ENCODE measurements at regions not wholly inside any gene's neighbourhood (a gene's known extent, or its start where the extent isn't known, plus 50 kb on each side); places are given as distances from the start of the nearest gene placed in this dataset.

- DNase-seq (ENCODE audit: low read depth in 1 of 2, low spot score in 1 of 2), result no peak
These were observed 183.6 kb upstream of the MGAT5 start for GRCh38 chr2:134070281-134070741.

- DNase-seq (ENCODE audit: low read depth in 1 of 2, low spot score in 1 of 2), result no peak
These were observed 181.5 kb upstream of the MGAT5 start for GRCh38 chr2:134072341-134072740.

DNA sequence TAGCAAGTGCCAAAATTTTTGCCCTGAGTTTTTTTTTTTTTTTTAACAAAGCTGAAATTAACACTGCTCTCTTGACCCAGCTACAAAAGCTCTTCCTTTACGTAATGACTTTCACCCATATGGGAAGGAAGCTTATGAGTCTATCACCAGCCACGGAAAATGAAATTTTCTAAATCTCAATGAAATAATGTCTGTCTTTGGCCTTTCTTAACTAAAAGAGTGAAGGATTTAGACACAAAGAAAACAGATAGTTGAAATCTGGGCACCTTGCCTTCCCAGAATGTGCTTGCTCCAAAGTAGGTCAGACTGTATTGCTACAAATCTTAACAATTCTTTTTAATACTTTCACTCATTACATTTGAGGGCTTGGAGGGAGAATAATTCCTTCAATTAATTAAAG is 180.8 kb upstream of the MGAT5 start:
- no peak for DNase-seq (ENCODE audit: low read depth in 1 of 2, low spot score in 1 of 2)

GRCh38 chr2:134074619-134075018 is 179.3 kb upstream of the MGAT5 start:
- no peak for DNase-seq (ENCODE audit: low read depth in 1 of 2, low spot score in 1 of 2)

DNA sequence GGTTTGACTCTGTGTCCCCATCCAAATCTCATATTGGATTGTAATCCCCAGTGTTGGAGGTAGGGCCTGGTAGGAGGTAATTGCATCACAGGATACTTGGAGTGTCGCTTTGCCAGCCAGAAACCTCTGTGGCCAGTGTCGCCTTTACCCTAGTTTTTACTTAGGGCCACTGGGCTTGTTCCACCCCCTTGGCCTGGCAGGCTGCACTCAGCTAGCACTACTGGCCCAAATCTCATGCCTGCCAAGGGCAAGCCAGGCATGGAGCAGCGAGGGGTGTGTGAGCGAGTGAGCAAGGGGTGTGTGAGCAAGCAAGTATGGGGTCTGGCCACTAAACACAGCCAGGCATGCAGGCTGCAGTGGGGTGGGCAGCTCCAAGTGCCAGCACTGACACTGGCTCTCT is 178.7 kb upstream of the MGAT5 start:
- DNase-seq (ENCODE audit: low read depth in 1 of 2, low spot score in 1 of 2), result no peak

DNA sequence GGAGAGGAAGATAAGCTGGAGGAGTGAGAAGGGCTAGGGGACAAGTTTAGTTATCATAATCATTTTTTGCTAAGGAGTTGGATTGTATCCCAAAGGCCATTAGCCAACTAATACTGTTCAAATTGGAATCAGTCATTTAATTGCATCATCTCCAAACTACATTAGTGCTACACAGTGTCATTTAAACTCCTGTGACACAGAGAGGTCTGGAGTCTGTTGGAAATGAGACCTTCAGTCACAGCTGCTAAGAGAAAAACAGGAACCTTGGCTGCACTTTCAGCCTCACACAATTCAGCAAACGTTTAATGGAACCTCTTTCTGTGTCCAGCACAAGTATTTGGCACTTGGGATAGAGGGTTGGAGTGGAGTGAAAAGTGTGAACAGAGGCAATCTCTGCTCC is 175.5 kb upstream of the MGAT5 start:
- no peak for DNase-seq (ENCODE audit: low read depth in 1 of 2, low spot score in 1 of 2)

GRCh38 chr2:134079373-134079772 is 174.5 kb upstream of the MGAT5 start:
- no peak for DNase-seq (ENCODE audit: low read depth in 1 of 2, low spot score in 1 of 2)

- DNase-seq (ENCODE audit: low read depth in 1 of 2, low spot score in 1 of 2), result no peak
These were observed 173.3 kb upstream of the MGAT5 start for GRCh38 chr2:134080386-134081089.

DNA sequence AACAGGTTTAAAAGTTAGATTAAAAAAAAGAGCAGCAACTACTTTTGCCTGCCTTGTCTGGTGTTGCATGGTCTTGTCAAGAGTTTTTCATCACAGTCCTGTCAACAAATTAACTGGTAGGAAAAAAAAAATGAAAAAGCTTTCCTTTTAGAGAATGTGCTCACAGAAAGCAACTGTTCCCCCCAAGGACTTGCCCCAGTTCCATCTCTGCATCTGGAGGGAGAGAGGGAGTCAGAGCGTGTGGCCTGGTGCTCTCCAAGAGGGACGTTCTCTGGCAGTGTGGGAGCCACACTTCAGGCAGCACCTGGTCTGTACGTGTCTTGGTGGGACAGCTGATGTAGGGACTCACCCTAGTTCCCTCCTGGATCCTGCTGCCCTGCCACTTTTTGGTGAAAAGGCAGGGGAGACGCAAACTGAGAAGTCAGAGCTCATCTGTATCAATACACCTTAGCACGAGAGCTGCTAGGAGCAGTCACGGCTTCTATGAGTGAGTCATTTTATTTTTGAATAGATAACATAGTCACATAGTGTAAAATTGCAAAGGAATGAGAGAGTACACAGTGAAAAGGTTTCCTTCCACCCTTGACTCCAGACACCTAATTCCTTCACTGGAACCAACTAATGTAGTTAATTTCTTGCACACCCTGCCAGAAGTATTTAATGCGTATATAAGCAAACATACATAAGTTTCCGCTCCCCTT is 172.5 kb upstream of the MGAT5 start:
- no peak for DNase-seq (ENCODE audit: low read depth in 1 of 2, low spot score in 1 of 2)

DNA sequence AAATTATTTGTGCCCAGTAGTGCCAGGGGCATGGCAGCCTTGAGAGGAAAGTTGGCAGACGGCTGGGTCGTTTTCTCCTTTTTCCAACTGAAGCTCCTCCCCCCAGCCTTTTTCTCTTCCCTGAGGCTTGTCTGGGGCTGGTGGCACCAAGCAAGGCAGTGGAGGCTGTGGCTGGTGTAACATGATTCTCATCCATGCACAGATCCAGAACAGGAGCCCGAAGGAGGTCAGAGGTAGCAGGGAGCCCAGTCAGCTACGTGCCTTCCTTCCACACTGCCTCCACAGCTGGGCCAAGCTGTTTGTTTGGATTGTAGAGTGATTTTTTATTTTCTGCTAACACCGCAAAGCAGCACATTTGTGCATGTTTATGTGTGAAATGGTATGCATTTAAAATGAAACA is 170.3 kb upstream of the MGAT5 start:
- no peak for DNase-seq (ENCODE audit: low read depth in 1 of 2, low spot score in 1 of 2)

DNA sequence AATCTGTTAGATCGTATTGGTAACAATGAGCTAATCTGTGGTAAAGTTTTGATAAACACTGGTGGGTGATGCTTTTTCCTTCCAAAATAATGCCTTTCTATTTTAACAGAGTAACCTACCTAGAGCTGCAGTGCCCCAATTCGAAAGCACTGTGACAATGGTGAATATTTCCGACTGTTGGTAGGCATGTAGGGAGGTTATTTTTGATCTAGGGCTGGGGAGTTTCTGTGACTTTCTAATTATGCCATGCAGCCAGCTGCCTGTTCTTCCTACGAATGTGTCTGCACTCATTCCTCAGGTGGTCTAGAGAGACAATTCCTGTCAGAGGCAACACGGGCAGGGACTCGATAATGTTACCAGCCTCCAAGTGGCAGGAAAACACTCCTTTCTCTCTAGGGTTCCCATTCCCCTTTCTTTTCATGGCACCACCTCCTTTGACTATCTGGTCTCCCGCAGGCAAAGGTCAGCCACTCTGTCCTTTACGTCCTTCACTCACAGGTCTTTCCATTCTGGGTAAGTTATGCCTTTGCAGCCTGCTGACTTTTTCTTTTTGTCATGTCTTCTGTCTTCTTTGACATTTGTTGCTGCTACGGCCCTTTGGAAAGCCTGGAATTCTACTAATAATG is 167.2 kb upstream of the MGAT5 start:
- DNase-seq (ENCODE audit: low read depth in 1 of 2, low spot score in 1 of 2), result no peak

DNA sequence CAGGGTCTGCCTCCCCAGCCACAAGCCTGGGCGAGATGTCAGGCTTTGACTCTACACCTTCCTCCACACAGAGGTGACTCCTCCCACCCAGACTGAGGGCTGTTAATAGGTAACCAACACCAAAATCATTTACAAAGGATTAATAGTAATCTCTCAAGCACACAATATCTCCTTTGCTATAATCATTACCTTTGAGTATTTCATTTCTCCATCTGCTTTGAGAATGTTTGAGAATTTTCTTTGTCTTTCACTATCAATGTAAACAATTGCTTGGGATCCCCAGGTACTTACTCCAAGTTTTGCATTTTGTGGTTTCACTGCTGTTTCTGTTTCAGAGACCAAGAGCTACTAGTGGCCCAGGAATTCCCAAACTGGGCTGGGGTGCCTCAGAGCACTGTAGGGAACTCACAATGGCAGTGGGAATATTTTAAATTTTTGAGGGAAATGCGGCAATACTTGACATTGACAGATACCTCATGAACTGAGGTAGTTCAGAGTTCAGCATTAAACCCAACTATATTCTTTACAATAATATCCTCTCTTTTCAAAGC is 166.4 kb upstream of the MGAT5 start:
- no peak for DNase-seq (ENCODE audit: low read depth in 1 of 2, low spot score in 1 of 2)

DNA sequence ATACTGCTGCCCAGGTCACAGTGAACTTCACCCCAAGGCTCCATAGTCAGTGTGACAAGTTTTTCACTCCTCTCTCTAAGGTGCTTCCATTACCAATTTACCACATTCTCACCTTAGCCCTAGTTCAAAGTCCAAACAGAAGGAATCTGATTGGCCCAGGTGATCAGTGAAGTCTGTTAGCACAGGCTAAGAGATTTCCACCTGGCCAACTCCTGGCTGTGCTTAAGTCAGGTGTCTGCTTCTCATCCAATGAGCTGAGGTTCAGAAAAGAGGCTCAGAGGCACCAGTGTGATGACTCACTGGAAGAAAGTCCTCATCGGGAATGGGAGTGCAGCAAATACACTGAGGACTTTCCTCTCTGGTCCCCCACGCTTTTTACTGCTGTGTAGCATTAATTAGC is 164.4 kb upstream of the MGAT5 start:
- no peak for DNase-seq (ENCODE audit: low read depth in 1 of 2, low spot score in 1 of 2)

- no peak for DNase-seq (ENCODE audit: low read depth in 1 of 2, low spot score in 1 of 2)
These were observed 156.1 kb upstream of the MGAT5 start for GRCh38 chr2:134097740-134098139.

DNA sequence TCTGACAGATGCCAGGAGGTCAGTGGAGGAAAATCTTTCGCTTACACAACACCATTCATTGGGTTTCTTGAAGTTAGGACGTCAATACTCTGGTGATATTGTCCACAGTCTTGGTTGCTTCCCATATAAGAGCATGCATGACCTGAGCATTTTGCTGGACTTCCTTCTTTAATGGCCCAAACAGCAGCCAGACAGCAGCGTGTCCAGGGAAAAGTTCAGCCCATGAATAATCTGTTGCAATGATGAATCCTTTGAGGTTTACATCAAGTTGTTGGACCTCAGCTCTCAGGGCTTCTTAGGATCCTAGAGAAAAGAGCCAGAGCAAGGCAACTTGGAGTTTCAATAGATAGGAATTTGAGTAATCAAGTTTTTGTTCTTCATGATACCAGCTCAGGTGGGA is 155.6 kb upstream of the MGAT5 start:
- DNase-seq (ENCODE audit: low read depth in 1 of 2, low spot score in 1 of 2), result no peak

DNA sequence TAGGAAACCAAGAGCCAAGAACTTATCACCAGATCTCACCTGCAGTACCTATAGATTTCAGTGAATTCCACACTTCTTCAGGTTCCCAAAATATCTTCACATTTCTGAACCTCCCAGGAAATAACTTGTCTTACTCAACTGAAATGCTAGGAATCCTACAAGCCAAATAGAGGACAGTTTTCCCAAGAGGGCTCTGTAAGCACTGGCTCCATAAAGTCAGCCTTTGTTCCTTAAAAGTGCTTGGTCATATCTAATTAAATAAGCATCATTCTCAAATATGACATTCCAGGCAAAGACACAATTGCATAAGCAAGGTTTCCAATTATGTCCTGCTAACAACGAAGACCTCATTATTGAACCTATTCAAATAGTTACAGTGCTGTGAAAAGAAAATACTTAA is 154.6 kb upstream of the MGAT5 start:
- DNase-seq (ENCODE audit: low read depth in 1 of 2, low spot score in 1 of 2), result no peak

DNA sequence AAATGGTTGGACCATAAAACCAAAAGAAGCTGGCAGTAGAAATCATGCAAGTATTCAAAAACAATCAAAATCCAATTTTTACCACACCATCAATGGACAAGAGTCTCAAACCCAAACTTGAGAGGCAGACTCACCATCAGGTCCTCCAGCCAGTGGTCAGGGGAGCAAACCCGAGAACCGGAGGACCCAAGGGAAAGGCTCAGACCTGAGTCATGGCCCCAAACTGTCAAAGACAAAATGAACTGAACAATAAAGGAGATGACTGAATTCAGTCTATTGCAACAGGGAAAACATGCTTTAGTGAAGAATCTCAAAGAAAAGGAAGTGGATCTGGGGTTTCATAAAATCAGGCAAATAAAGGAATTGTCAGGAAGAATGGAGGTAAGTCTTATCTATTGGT is 150.7 kb upstream of the MGAT5 start:
- no peak for DNase-seq (ENCODE audit: low read depth in 1 of 2, low spot score in 1 of 2)

DNA sequence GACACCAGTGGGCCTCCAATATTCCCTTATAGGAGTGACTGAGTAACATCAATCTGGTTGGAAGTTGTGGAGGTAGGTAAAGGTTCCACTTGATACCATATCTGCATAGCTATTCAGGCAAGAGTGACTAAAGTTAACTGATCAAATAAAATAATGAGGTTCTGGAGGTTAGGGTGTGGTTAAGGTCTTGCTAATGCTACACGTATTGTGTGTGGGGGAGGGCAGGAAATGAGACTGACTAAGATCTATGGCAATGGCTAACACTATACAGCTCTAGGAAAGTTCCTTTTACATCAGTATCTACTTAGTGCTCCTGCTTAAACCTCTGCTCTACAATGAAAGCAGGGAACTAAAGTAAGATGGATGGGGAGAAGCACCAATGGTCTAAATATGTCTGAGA is 149.1 kb upstream of the MGAT5 start:
- peak in 1 of 2 donors; percentile 27 for DNase-seq (ENCODE audit: low read depth in 1 of 2, low spot score in 1 of 2)

- DNase-seq (ENCODE audit: low read depth in 1 of 2, low spot score in 1 of 2), result no peak
These were observed 146.5 kb upstream of the MGAT5 start for GRCh38 chr2:134107402-134107801.

- no peak for DNase-seq (ENCODE audit: low read depth in 1 of 2, low spot score in 1 of 2)
These were observed 145.8 kb upstream of the MGAT5 start for GRCh38 chr2:134108113-134108512.

GRCh38 chr2:134109246-134109645 is 144.6 kb upstream of the MGAT5 start:
- no peak for DNase-seq (ENCODE audit: low read depth in 1 of 2, low spot score in 1 of 2)

DNA sequence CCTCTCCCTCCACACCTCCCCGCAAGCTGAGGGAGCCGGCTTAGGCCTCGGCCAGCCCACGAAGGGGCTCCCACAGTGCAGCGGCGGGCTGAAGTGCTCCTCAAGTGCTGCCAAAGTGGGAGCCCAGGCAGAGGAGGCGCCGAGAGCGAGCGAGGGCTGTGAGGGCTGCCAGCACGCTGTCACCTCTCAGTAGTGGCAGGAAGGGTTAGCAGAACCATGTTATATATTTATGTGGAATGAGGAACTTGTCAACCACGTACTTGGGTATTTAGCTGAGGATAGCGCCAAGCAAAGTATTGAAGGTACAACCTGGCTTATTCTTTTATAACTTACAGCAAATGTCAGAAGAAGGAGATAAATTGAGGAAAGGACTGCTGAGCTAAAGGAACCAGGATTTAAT is 144.1 kb upstream of the MGAT5 start:
- DNase-seq (ENCODE audit: low read depth in 1 of 2, low spot score in 1 of 2), result no peak
